Stimulated activated memory B cell treated with anti-CD40 and anti-IgM and Interleukin-4, amounts not matched to agents 10 μg/mL and 1 μg/mL and 100 μg/mL, for 72 hours (primary cell): ENCODE measurements at regions not wholly inside any gene's neighbourhood (a gene's known extent, or its start where the extent isn't known, plus 50 kb on each side); places are given as distances from the start of the nearest gene placed in this dataset.

Source experiments
- ATAC-seq: fragments of 150-1000 bp; cut with Tn5 transposase; 2 replicates; pipeline ENCODE4 v1.10.0; 2021
- H3K27ac Mint-ChIP-seq: one replicate; pipeline ENCODE4 v1.8.0; 2022; ENCODE audit warnings: mild to moderate bottlenecking, mixed read lengths
- H3K27me3 Mint-ChIP-seq: one replicate; pipeline ENCODE4 v1.8.0; 2022; ENCODE audit warnings: mixed read lengths
- H3K36me3 Mint-ChIP-seq: one replicate; pipeline ENCODE4 v1.8.0; 2022; ENCODE audit warnings: mixed read lengths
- H3K4me1 Mint-ChIP-seq: one replicate; pipeline ENCODE4 v1.8.0; 2022; ENCODE audit warnings: mixed read lengths
- H3K4me3 Mint-ChIP-seq: one replicate; pipeline ENCODE4 v1.8.0; 2022; ENCODE audit warnings: mild to moderate bottlenecking, moderate library complexity, mixed read lengths
- H3K9me3 Mint-ChIP-seq: one replicate; pipeline ENCODE4 v1.8.0; 2022; ENCODE audit warnings: mixed read lengths

DNA sequence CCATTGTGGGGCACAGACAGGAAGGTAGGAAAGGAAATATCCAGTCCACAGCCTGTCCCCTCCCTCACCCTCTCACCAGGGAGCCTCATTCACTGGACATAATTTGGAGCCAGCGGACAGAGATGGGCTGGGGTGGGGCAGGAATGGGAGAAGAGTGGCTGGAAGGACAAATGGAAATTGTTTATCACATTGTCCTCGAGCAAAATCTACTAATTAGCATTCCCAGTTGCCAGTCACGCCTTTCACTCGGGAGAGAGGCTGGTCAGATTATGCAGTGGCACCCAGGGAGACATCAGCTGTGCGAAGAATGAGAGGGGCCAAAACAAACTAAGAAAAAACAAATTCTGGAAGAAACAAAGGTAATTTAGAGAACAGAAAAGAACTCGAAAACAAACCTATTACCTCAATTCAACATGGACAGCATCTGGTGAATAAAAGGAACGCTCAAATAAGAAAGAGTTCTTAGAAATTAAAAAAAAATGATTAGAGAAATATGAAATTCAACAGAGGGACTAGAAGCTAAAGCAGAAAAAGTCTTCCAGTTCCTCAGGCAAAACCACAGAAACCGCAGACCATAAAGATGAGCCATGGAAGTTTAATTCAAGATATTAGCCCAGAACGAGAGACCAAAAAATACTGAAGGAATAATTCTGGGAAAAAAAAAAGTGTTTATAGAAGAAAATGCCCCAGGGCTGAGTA lies 108.5 kb upstream of the RALGAPA2 start:
- Mint-ChIP-seq H3K27ac (no peak overlapping the region), H3K4me1 (peaks cover 7% of the 10 kb centered on the region), H3K4me3 (no peak overlapping the region), H3K27me3 (peaks cover 55% of the 10 kb centered on the region), H3K36me3 (no peaks in the 10 kb centered on the region), H3K9me3 (no peaks in the 10 kb centered on the region)
- no peak for ATAC-seq

- Mint-ChIP-seq H3K27me3 (peaks cover 52% of the 10 kb centered on the region), H3K4me3 (no peak overlapping the region), H3K4me1 (peaks cover 6% of the 10 kb centered on the region), H3K36me3 (no peaks in the 10 kb centered on the region), H3K27ac (no peak overlapping the region), H3K9me3 (no peaks in the 10 kb centered on the region)
- ATAC-seq, result no peak
Observed at GRCh38 chr20:20820104-20820503, 107.7 kb upstream of the RALGAPA2 start.

GRCh38 chr20:20816969-20817755 lies 104.7 kb upstream of the RALGAPA2 start:
- Mint-ChIP-seq H3K27me3 (peaks cover 23% of the 10 kb centered on the region), H3K4me3 (no peak overlapping the region), H3K36me3 (no peaks in the 10 kb centered on the region), H3K4me1 (no peaks in the 10 kb centered on the region), H3K27ac (no peak overlapping the region), H3K9me3 (no peaks in the 10 kb centered on the region)
- ATAC-seq, result no peak

DNA sequence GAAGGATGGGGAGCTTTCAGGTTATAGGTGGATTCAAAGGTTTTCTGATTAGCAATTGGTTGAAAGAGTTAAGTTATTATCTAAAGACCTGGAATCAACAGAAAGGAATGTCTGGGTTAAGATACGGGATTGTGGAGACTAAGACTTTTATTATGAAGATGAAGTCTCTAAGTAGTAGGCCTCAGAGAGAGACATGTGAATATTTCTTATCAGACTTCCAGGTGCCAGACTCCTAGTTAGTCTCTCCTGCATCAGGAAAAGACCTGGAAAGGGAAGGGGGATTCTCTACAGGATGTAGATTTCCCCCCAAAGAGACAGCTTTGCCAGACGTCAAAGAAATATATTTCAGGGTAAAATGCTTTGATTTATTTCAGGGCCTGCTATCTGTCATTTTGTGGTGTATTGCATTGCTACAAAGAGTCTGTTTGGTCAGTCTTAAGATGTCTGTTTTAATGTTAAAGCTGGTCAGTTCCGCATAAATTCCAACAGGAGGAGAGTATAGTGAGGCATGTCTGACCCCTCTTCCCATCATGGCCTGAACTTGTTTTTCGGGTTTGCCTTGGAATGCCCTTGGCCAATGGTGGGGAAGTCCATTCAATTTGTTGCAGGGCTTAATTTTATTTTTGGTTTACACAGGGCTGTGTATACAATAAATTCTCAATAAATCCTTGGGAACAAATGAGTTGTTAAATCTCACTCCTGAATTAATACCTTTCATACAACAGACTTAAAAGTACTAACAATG lies 103.4 kb upstream of the RALGAPA2 start:
- Mint-ChIP-seq H3K9me3 (no peaks in the 10 kb centered on the region), H3K36me3 (no peaks in the 10 kb centered on the region), H3K4me1 (no peaks in the 10 kb centered on the region), H3K27ac (no peak overlapping the region), H3K4me3 (no peak overlapping the region), H3K27me3 (peaks cover 18% of the 10 kb centered on the region)
- ATAC-seq, result no peak

DNA sequence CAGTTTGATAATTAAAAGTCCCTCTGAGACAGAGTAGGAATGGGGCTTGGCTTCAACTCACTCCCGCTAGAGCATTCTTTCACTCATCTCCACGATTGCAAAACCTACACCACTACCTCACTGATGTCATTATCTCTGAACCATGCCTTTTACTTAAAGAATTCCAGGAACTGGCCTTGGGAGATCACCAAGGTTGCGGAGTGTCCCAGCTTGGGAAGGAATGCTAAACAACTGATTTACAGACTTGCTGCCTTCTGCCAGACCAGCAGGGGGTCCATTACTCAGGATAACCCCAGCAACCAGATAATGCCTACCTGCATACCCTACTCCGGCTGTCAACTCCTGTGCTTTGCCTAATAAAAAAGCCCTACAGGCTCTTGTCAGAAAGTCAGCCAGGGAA lies 102.2 kb upstream of the RALGAPA2 start:
- ATAC-seq, result no peak
- no peaks in the 10 kb centered on the region for H3K4me1 Mint-ChIP-seq
- no peaks in the 10 kb centered on the region for H3K36me3 Mint-ChIP-seq
- no peak overlapping the region for H3K27ac Mint-ChIP-seq
- H3K9me3 Mint-ChIP-seq, result no peaks in the 10 kb centered on the region
- no peak overlapping the region for H3K4me3 Mint-ChIP-seq
- peaks cover 8% of the 10 kb centered on the region for H3K27me3 Mint-ChIP-seq

- no peaks in the 10 kb centered on the region for H3K9me3 Mint-ChIP-seq
- no peak for ATAC-seq
- peaks cover 2% of the 10 kb centered on the region for H3K27me3 Mint-ChIP-seq
- no peak overlapping the region for H3K4me3 Mint-ChIP-seq
- no peaks in the 10 kb centered on the region for H3K36me3 Mint-ChIP-seq
- no peak overlapping the region for H3K27ac Mint-ChIP-seq
- H3K4me1 Mint-ChIP-seq, result no peaks in the 10 kb centered on the region
Observed at GRCh38 chr20:20812136-20812535, 99.7 kb upstream of the RALGAPA2 start.

GRCh38 chr20:20808016-20808415 lies 95.6 kb upstream of the RALGAPA2 start:
- Mint-ChIP-seq H3K27me3 (no peaks in the 10 kb centered on the region), H3K9me3 (no peaks in the 10 kb centered on the region), H3K4me3 (no peak overlapping the region), H3K4me1 (no peaks in the 10 kb centered on the region), H3K27ac (no peak overlapping the region), H3K36me3 (no peaks in the 10 kb centered on the region)
- no peak for ATAC-seq

DNA sequence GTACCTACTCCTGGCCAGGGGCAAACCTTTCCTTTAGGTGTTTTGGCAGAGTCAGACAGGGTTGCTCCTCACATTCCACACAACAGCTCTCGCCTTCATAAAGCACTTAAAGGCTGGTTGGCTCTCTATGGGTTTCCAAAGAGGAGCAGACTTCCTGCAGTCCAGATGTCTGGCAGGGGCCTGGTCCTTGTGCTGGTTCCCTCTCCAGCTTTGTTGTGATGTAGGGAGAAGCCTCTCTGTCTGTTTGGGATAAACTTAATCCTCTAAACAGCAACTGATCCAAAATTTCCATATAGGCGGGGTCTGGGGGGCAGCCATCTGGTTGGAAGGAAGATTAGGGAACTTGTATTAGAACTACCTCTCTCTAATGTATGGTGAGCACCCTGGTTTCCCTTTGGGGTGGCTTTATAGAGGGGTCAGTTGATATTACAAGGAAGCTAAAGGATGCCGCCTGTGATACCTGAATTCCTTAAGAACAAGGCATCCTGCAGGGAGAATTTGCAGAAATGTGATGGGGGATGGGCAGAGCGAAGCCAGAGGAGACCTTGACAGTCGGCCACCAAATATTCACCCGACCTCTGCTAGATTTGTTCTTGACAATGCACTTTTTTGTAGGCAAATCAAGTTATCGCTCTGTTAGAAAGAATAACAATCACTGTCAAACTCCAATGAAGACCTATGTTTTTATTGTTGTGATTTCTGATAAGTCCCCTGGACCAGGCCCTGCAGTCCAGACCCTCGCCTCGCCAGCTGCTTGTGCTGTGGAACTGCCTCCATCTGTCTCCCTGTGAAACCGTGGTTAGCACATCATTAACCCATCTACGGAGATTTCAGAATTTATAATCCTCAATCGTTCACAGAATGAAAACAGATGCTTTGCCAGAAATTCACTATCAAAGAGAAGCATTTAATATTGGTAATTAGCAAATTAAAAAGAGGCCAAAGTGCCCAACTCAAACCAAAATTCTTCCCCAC lies 94.0 kb upstream of the RALGAPA2 start:
- H3K4me3 Mint-ChIP-seq, result no peak overlapping the region
- H3K36me3 Mint-ChIP-seq, result no peaks in the 10 kb centered on the region
- no peak overlapping the region for H3K27ac Mint-ChIP-seq
- H3K9me3 Mint-ChIP-seq, result no peaks in the 10 kb centered on the region
- ATAC-seq, result no peak
- no peaks in the 10 kb centered on the region for H3K4me1 Mint-ChIP-seq
- no peaks in the 10 kb centered on the region for H3K27me3 Mint-ChIP-seq

DNA sequence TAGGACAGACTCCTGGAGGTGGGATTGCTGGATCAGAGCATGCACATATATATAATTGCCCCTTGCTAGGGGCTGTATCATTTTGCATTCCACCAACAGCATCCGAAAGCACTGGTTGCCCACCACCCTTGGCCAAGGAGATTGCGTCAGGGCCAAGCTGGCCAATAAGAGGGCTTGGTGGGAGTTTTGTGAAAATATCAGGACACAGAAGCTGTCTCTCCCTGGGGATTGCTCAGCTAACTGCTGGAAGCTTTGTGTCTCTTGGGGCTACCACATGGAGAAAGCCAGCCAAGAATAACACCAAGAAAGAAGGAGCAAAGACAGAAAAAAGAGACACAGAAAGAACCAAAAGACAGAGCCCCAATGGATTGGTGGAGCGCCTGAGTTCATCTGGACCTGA lies 90.6 kb upstream of the RALGAPA2 start:
- H3K27ac Mint-ChIP-seq, result no peak overlapping the region
- no peaks in the 10 kb centered on the region for H3K27me3 Mint-ChIP-seq
- ATAC-seq, result no peak
- no peaks in the 10 kb centered on the region for H3K4me1 Mint-ChIP-seq
- no peaks in the 10 kb centered on the region for H3K9me3 Mint-ChIP-seq
- H3K4me3 Mint-ChIP-seq, result no peak overlapping the region
- no peaks in the 10 kb centered on the region for H3K36me3 Mint-ChIP-seq

DNA sequence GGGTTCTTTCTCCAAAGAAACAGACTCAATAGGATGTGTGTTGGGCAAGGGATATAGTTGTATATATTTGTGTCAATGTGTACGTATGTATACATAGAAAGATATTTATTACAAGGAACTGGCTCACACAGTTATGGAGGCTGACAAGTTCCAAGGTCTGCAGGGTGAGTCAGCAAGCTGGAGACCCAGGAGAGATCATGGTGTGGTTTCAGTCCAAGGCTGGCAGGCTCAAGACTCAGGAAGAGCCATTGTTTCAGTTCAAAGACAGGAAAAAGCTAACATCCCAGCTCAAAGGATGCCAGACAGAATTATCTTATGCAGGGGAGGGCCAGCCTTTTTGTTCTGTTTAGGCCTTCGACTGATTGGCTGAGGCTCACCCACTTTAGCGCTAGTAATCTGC lies 89.9 kb upstream of the RALGAPA2 start:
- no peaks in the 10 kb centered on the region for H3K4me1 Mint-ChIP-seq

GRCh38 chr20:20799716-20800312 lies 87.4 kb upstream of the RALGAPA2 start:
- ATAC-seq, result no peak
- no peaks in the 10 kb centered on the region for H3K9me3 Mint-ChIP-seq
- no peak overlapping the region for H3K4me3 Mint-ChIP-seq
- H3K27ac Mint-ChIP-seq, result no peak overlapping the region
- H3K36me3 Mint-ChIP-seq, result no peaks in the 10 kb centered on the region
- H3K27me3 Mint-ChIP-seq, result no peaks in the 10 kb centered on the region
- H3K4me1 Mint-ChIP-seq, result no peaks in the 10 kb centered on the region

More for the DNA sequence above, 89.9 kb upstream of the RALGAPA2 start:
- Mint-ChIP-seq H3K27me3 (no peaks in the 10 kb centered on the region), H3K4me3 (no peak overlapping the region), H3K36me3 (no peaks in the 10 kb centered on the region), H3K9me3 (no peaks in the 10 kb centered on the region), H3K27ac (no peak overlapping the region)
- no peak for ATAC-seq

DNA sequence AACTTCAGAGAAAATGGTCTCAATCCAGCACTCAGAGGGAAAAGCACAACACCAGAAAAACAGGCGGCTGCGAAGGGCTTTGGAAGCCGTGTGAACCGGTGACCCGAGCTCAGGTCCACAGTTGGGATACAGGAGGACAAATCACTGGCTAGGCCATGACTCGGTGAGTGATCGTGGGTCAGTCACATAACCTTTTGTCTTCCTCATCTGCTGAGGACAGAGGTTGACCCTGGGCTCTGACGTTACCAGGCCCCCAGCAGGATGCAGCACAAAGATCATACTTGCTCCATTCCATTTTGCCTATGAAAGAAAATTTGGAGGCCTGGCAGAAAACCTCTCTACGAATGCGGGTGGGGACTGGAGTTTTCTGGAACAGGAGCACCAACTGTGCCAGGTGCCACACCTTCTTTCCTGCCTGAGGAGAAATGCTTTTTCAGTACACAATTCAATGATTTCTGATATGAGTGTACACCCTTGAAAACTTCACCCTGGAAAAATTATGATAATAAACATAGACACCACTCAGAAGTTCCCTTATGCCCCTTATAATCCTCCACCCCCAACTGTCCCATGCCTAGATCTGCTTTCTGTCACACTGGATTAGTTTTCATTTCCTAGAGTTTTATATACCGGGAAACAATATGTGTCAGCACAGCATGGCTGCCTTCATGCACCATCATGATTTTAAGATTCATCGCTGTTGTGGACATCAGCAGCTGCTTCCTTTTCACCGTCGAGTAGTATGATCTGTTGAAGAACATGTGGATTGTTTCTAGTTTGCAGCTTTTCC lies 85.3 kb upstream of the RALGAPA2 start:
- no peak for ATAC-seq
- no peaks in the 10 kb centered on the region for H3K4me1 Mint-ChIP-seq
- H3K27ac Mint-ChIP-seq, result no peak overlapping the region
- no peaks in the 10 kb centered on the region for H3K9me3 Mint-ChIP-seq
- H3K36me3 Mint-ChIP-seq, result no peaks in the 10 kb centered on the region
- no peak overlapping the region for H3K4me3 Mint-ChIP-seq
- peaks cover 7% of the 10 kb centered on the region for H3K27me3 Mint-ChIP-seq

DNA sequence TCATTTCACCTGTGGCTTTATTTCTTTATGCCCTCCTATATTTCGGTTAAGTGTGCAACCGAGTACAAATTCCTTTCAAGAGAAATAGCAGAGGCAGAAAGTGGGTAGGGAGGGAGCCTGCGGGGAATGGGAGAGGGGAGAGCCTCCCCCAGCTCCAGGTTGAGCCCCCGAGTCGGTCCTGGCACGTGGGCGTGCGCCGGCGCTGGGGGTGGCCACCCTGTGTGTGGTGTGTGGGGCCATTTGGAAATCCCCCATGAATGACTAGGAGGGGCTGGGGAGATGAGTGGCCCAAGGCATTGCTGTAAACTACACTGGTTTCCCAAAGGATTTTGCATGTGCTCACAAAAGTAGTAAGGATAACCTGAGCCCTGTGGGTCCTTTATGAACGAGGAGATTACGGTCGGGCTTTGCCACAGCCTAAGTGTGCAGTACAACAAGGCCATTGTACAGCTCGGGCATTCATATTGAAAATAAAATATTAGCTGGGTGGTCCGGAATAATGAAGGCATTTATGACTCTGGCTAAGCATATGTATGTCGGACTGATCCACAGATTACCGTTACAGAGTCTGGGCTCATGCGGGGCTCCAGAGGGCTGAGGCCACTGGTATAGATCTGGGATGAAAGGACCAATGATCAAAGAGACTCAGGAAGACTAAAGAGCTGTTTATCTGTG lies 84.5 kb upstream of the RALGAPA2 start:
- Mint-ChIP-seq H3K27me3 (peaks cover 15% of the 10 kb centered on the region), H3K36me3 (no peaks in the 10 kb centered on the region), H3K9me3 (no peaks in the 10 kb centered on the region), H3K4me1 (no peaks in the 10 kb centered on the region), H3K27ac (no peak overlapping the region), H3K4me3 (no peak overlapping the region)
- no peak for ATAC-seq
